ENCODE measurements at regions not wholly inside any gene's neighbourhood (a gene's known extent, or its start where the extent isn't known, plus 50 kb on each side); places are given as distances from the start of the nearest gene placed in this dataset.

GRCh38 chr6:93471281-93471680 lies 51.9 kb upstream of the EPHA7 start:
- ATAC-seq (no peak), DNase-seq (ENCODE audit: low read depth, low spot score) (no peak)
- Histone ChIP-seq H3K79me2 (ENCODE audit: insufficient read depth, low read length) (no peaks in the 10 kb centered on the region), H3K27ac (ENCODE audit: low read depth, low read length) (no peak overlapping the region), H3K9me3 (ENCODE audit: control insufficient read depth in 1 of 2, insufficient read depth in 1 of 2, low read depth in 1 of 2, low read length in 2 of 2) (peaks cover 7 to 9% of the 10 kb centered on the region in 2 experiments; a peak in 2 of 4 replicates), H3K9ac (ENCODE audit: low read length) (no peak overlapping the region), H3K27me3 (ENCODE audit: insufficient read depth, low read length) (no peaks in the 10 kb centered on the region), H3K4me1 (ENCODE audit: control insufficient read depth in 1 of 2, insufficient read depth in 2 of 2, low read length in 2 of 2) (no peaks in the 10 kb centered on the region), H3K4me2 (ENCODE audit: low read length) (no peak overlapping the region), H3K9me2 (ENCODE audit: insufficient read depth) (no peaks in the 10 kb centered on the region), H3K4me3 (replicated peaks in 1 of 2; ENCODE audit: low read depth in 1 of 2, low read length in 2 of 2) (no peak overlapping the region), H4K20me1 (ENCODE audit: insufficient read depth) (no peaks in the 10 kb centered on the region), H2AFZ (ENCODE audit: low read depth, low read length, poor library complexity, severe bottlenecking) (no peak overlapping the region), H3K36me3 (ENCODE audit: control insufficient read depth in 1 of 2, insufficient read depth in 2 of 2, low read length in 2 of 2) (no peaks in the 10 kb centered on the region)
- intact Hi-C loops (cut with micrococcal nuclease) = no loop called here
- CTCF ChIA-PET = no interaction called here
- TF ChIP-seq EGR1 (IDR thresholded peaks at IDR 0.05; ENCODE audit: low read depth) = no peak
- TF ChIP-seq ZFX (IDR thresholded peaks at IDR 0.05) = no peak
- no TSS peak for BruUV-seq (replicated peaks)
- POLR2A ChIA-PET = no interaction called here
- RAD21 ChIA-PET (ENCODE audit: low non-redundant PET in 1 of 2, low total read pairs in 2 of 2, uncharacterized antibody in 2 of 2, unreplicated experiment in 2 of 2) = no interaction called here

All from HCT116 (cell line).